ENCODE measurements at regions not wholly inside any gene's neighbourhood (a gene's known extent, or its start where the extent isn't known, plus 50 kb on each side); places are given as distances from the start of the nearest gene placed in this dataset.

DNA sequence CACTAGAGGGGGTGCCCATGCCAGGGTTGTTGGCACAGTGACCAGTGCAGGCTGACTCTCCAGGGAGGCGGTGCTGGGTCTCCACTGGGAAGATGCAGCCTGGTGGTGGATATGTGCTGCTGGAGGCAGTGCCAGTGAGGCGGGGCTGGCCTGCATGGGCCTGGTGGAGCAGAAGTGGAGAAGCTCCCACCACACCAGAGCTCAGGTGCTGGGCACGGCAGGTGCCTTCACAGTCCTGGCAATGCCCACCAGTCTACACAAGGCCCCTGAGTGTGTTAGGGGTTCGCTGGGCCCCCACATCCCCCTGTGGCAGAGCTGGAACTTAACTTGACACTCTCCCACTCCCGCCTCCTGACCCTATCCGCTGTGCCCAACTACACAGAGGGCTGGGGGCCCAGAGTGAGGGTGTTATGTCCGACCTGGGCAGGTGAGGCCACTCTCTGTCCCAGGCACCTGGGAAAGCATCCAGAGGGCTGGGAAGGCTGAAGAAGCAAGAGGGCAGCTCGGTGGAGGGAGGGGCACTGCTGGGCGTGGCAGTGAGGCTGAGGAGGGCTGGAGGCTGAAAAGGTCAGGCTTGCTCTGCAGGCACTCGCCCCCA is 102.4 kb upstream of the B3GAT1 start:
- ATAC-seq, result no peak
- DNase-seq (ENCODE audit: low spot score), result no peak

GRCh38 chr11:134513585-134514120 is 101.6 kb upstream of the B3GAT1 start:
- ATAC-seq (no peak), DNase-seq (ENCODE audit: low spot score) (no peak)

DNA sequence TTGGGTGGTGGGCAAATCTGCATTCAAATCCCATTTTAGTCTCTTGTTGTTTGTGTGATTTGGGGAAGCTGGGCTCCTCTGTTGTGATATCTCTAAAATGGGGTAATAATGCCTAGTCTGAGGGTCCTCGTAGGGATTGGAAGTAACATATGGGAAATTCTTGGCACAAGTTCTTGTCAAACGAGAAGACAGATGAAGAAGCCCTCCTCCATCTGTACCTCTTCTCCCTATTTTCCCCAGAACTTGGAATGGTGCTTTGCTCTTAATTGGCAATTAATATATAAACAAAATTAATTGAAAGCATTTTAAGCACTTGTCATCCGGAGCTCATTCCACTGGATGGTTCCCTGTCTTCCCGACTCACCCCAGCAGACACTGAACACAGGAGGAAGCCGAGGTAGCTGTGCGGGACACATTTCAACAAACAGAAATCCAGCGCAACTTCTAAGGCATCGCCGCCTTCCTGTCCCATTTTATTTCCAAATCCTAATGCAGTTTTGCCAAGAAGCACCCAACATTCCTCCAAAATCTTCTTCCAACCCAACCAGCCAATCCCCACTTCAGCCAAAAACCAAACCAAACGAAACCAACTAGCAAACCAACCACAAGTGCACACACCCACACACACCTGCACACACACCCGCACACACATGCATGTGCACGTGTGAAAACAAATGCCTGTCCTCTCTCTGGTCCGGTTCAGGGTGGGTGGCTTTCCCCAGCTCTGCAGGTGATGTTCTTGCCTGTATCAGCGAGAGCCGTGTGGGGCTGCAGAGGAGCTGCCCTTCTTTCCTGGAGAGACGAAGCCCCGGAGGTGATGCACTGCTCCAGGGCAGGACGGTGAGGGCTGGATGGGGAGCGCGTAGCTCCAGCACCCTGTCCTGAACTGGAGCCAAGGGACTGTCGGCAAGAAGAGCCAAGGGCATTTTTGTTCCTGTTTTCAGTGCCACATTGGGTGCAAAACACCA is 100.8 kb upstream of the B3GAT1 start:
- no peak for ATAC-seq
- no peak for DNase-seq (ENCODE audit: low spot score)

DNA sequence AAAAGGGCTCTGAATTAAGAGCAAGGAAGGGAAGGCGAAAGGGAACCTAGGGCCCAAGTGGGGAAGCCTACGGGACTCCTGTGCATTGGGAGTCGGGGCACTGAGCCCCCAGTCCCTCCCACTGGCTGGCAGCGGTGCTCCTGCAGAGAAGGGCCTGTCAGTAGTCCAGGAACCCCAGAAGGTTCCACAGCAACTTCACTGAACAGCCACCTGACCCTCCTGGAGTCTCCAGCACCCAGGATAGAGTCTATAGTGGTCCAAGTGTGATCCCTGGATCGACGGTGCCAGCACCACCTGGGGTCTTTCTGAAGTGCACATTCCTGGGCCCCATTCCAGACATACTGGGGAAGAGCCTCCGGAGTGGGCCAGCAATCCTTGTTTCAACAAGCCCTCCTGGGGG is 100.0 kb upstream of the B3GAT1 start:
- DNase-seq (ENCODE audit: low spot score) (no peak), ATAC-seq (no peak)

DNA sequence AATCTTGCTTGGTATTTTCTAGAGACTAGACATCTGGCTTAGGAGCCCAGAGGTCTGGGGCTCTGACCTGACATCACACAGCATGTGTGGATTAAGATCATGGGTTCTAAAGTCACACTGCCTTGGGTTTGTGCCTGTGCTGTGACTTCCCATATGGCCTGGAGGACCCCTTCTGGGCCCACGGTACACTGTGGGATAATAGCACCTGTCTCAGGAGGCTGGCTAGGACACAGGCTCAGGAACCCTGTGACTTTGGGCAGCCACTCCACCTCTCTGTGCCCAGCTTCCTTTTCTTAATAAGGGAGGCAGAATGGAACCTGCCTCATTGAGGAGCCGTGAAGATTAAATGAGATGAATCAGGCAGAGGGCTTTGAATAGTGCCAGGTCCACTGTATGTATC is 99.2 kb upstream of the B3GAT1 start:
- ATAC-seq (no peak), DNase-seq (ENCODE audit: low spot score) (no peak)

DNA sequence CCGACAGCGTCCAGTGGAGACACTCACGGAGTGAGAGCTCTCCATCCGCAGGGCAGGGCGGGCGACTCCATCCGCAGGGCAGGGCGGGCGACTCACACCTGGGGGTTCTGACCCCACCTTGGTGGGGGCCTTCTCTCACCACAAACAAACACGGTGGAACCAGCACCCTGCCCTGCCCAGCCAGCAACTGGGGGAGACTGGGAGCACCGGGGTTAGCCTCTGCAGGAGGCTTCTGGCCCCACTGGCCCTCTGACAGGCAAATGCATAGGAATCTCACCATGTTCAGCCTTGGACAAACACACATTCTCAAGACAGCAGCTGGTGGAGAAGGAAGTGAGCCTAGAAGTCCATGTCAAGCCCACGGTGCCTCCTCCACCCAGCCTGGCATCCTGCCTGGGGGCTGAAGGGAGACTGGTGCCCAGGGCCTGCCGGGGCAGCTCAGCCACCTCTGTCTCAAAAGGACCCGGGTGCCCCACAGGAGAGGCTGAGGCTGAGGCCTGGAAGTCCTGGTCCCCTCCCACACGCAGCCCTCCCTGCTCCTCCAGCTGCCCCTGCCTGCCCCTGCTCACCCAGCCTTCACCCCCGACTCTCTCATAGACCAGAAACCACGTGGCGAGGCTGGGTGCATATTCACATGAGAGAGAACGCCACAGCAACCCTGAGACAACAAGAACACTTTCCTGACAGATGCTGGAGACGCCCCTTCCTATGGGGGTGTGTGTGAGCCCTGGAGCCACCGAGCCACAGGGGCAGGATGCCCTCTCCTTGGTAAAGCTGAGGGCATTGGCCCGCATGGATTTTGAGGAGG is 98.4 kb upstream of the B3GAT1 start:
- DNase-seq (ENCODE audit: low spot score) (no peak), ATAC-seq (no peak)

GRCh38 chr11:134509381-134510232 is 97.6 kb upstream of the B3GAT1 start:
- no peak for ATAC-seq
- DNase-seq (ENCODE audit: low spot score), result no peak

DNA sequence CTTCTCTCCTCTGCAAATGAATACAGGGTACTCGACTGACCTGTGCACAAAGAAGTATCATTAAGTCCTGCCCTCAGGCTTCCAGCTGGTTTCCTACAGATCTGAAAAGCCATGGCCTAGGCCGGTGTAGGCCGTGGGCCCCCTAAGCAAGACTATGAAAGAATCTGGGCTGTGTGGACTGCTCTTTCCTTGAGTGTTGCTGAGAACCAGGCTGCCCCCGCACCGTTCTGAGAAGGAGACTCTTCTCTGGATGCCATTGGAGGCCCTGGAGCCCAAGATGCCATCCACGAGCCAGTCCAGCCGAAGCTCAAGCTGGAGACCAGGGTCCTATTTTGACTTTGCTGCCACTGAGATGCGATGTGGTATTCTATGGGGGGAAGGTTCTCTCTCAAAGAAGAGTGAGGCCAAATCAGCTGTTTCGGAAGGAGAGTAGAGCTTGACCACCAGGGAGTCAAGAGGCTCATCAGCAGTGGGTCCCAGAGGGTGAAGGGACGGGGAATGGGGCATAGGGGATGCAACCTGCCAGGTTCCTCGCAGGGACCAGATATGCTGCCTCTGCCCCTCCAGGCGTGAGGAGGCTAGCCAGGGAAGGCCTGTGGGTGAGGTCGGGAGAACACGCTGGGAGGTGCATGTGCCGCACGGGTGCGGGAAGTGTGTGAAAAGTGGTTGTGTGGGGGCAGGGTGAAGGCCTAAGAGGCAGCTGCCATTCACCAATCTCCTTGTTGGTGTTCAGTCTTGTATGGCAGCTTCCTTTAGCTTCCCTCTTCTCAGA is 96.4 kb upstream of the B3GAT1 start:
- DNase-seq (ENCODE audit: low spot score) (no peak), ATAC-seq (no peak)

DNA sequence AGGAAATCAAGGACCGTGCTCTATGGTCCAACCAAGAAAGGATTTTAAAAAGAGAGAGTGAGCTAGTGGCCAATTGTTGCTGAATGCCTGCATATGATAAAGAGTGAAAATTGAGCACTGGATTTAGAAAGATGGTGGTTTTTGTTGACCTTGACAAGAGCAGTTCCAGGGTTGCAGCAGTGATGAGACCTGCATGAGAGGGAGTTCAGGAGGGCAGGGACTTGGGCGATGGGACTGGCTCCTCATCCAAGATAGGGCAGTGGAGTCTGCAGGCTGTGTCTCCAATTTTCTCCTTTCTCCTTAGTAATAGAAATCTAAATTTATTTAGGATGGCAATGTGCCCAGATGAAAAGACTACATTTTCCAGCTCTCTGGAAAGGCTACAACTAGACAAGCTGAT is 94.0 kb upstream of the B3GAT1 start:
- DNase-seq (ENCODE audit: low spot score) (no peak), ATAC-seq (no peak)

DNA sequence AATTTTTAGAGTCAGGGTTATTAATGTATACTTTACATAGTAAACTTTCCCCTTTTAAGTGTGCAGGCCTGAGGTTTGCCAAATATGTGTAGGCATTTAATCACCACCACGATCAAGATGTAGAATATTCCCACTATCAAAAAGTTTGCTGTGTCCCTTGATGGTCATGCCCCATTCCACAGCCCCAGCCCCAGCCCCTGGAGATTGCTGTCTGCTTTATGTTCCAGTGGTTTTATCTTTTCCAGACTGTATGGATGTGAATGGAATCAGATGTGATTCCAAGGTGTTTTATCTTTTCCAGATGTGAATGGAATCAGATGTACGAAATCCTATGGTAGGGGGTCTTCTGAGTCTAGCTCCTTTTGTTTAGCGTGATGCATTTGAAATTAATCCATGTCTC is 93.1 kb upstream of the B3GAT1 start:
- no peak for DNase-seq (ENCODE audit: low spot score)
- no peak for ATAC-seq

DNA sequence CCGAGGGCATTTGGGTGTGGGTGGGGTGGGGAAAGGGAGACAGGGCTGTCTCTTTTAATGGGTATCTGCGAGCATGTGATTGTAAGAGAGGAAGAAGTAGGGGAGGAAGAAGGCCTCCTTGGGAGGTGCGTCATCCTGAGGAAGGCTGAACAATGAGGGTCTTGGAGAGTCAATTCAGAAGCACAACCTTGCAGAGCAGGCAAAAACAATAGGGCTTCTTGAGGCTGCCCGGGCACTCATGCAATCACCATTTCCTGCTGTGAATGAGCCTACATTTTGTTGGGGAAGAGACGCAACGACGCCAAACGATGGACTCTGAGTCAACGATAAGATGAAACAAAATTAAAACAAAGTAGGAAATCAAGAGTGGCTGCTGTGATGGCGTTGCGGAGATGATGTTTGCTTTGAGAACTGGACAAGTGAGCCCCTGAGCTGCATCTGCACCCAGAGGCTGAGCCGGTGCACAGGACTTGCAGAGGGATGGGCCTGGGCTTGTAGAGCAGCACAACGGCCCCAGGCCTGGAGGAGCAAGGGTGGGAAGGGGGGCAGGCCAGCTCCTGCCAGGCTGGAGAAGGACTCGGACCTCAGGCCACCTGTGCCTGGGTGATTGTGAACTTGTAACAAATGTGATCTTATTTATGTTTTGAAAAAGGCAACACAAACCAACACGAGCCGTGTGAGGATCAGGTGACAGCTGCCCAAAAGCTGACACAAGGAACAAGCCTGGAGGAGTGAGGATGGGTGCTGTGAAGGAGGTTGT is 92.3 kb upstream of the B3GAT1 start:
- DNase-seq (ENCODE audit: low spot score), result no peak
- ATAC-seq, result no peak

- no peak for DNase-seq (ENCODE audit: low spot score)
- no peak for ATAC-seq
These were observed 91.6 kb upstream of the B3GAT1 start for GRCh38 chr11:134503596-134503995.

GRCh38 chr11:134503100-134503499 is 91.1 kb upstream of the B3GAT1 start:
- ATAC-seq, result no peak

GRCh38 chr11:134502153-134502550 is 90.1 kb upstream of the B3GAT1 start:
- DNase-seq (ENCODE audit: low spot score), result peak; percentile 29
- no peak for ATAC-seq

More at GRCh38 chr11:134503100-134503499, 91.1 kb upstream of the B3GAT1 start:
- DNase-seq (ENCODE audit: low spot score), result peak; percentile 35

GRCh38 chr11:134501406-134502152 is 89.5 kb upstream of the B3GAT1 start:
- DNase-seq (ENCODE audit: low spot score) (no peak), ATAC-seq (no peak)

- no peak for DNase-seq (ENCODE audit: low spot score)
These were observed 88.6 kb upstream of the B3GAT1 start for GRCh38 chr11:134500621-134501020.

GRCh38 chr11:134499990-134500389 is 87.9 kb upstream of the B3GAT1 start:
- DNase-seq (ENCODE audit: low spot score) (no peak), ATAC-seq (no peak)

More at GRCh38 chr11:134500621-134501020, 88.6 kb upstream of the B3GAT1 start:
- ATAC-seq, result no peak

Data from left lobe of liver (tissue), 2 donors.